ENCODE measurements at regions not wholly inside any gene's neighbourhood (a gene's known extent, or its start where the extent isn't known, plus 50 kb on each side); places are given as distances from the start of the nearest gene placed in this dataset.

GRCh38 chr19:28583713-28584112 is 629.2 kb downstream of the UQCRFS1 start:
- Histone ChIP-seq H3K36me3 (replicated peaks in 1 of 2) (no peaks in the 10 kb centered on the region), H3K27me3 (no peaks in the 10 kb centered on the region), H3K4me1 (replicated peaks in 1 of 2) (no peaks in the 10 kb centered on the region), H3K9me3 (replicated peaks in 1 of 3) (no peaks in the 10 kb centered on the region), H3K4me3 (no peak overlapping the region), H3K27ac (no peak overlapping the region)
- no peak for DNase-seq
- WGBS, 4 donors, result 87 to 91% (median 89%) methylated on average over 8 of the region's 8 CpGs
- intact Hi-C loops (cut with DNase I), result no loop called here
- TF ChIP-seq POLR2A (IDR thresholded peaks at IDR 0.05) (no peak), CTCF (IDR thresholded peaks at IDR 0.05) (no peak)

GRCh38 chr19:28583242-28583641 is 629.7 kb downstream of the UQCRFS1 start:
- 78 to 86% (median 82%) methylated on average over 3 of the region's 3 CpGs for WGBS, 4 donors
- intact Hi-C loops (cut with DNase I), result no loop called here
- TF ChIP-seq CTCF (IDR thresholded peaks at IDR 0.05) (no peak), POLR2A (IDR thresholded peaks at IDR 0.05) (no peak)

GRCh38 chr19:28582796-28583195 is 630.2 kb downstream of the UQCRFS1 start:
- intact Hi-C loops (cut with DNase I), result no loop called here
- WGBS, 4 donors, result 32 to 52% (median 51%) methylated on average over 2 of the region's 2 CpGs

More at GRCh38 chr19:28583242-28583641, 629.7 kb downstream of the UQCRFS1 start:
- no peaks in the 10 kb centered on the region for H3K4me1 ChIP-seq (replicated peaks in 1 of 2)
- no peaks in the 10 kb centered on the region for H3K27me3 ChIP-seq
- H3K4me3 ChIP-seq, result no peak overlapping the region
- no peaks in the 10 kb centered on the region for H3K9me3 ChIP-seq (replicated peaks in 1 of 3)
- no peak overlapping the region for H3K27ac ChIP-seq
- no peaks in the 10 kb centered on the region for H3K36me3 ChIP-seq (replicated peaks in 1 of 2)
- no peak for DNase-seq

GRCh38 chr19:28582344-28582743 is 630.6 kb downstream of the UQCRFS1 start:
- H3K4me3 ChIP-seq, result no peak overlapping the region
- no peaks in the 10 kb centered on the region for H3K36me3 ChIP-seq (replicated peaks in 1 of 2)
- H3K9me3 ChIP-seq (replicated peaks in 1 of 3), result no peaks in the 10 kb centered on the region
- no peak for TF ChIP-seq POLR2A (IDR thresholded peaks at IDR 0.05)
- no peak for TF ChIP-seq CTCF (IDR thresholded peaks at IDR 0.05)
- no peak for DNase-seq
- H3K27ac ChIP-seq, result no peak overlapping the region
- WGBS, 4 donors, result 85 to 89% (median 87%) methylated on average over 6 of the region's 6 CpGs
- no peaks in the 10 kb centered on the region for H3K27me3 ChIP-seq
- H3K4me1 ChIP-seq (replicated peaks in 1 of 2), result no peaks in the 10 kb centered on the region
- intact Hi-C loops (cut with DNase I), result no loop called here

More at GRCh38 chr19:28582796-28583195, 630.2 kb downstream of the UQCRFS1 start:
- Histone ChIP-seq H3K27me3 (no peaks in the 10 kb centered on the region), H3K36me3 (replicated peaks in 1 of 2) (no peaks in the 10 kb centered on the region), H3K4me1 (replicated peaks in 1 of 2) (no peaks in the 10 kb centered on the region), H3K27ac (no peak overlapping the region), H3K9me3 (replicated peaks in 1 of 3) (no peaks in the 10 kb centered on the region), H3K4me3 (no peak overlapping the region)
- no peak for DNase-seq
- TF ChIP-seq CTCF (IDR thresholded peaks at IDR 0.05) (no peak), POLR2A (IDR thresholded peaks at IDR 0.05) (no peak)
